HFF-Myc (cell line): ENCODE measurements at regions not wholly inside any gene's neighbourhood (a gene's known extent, or its start where the extent isn't known, plus 50 kb on each side); places are given as distances from the start of the nearest gene placed in this dataset.

Experiments used
- DNase-seq: peaks from one replicate; pipeline ENCODE4 v3.0.0-alpha.2; 2011; ENCODE audit warnings: low read depth; ENCODE audit errors: extremely low read depth
- H3K4me3 ChIP-seq: replicated peaks from 2 replicates; pipeline ENCODE4 v1.5.1; 2011; ENCODE audit warnings: low read depth, mild to moderate bottlenecking, control low read depth, low read length
- TF ChIP-seq, protein P1 (sequence below): IDR thresholded peaks from 2 replicates; pipeline ENCODE4 v1.5.1; 2012; ENCODE audit warnings: mild to moderate bottlenecking, low read depth, low read length, control low read depth; ENCODE audit errors: missing control alignments

DNA sequence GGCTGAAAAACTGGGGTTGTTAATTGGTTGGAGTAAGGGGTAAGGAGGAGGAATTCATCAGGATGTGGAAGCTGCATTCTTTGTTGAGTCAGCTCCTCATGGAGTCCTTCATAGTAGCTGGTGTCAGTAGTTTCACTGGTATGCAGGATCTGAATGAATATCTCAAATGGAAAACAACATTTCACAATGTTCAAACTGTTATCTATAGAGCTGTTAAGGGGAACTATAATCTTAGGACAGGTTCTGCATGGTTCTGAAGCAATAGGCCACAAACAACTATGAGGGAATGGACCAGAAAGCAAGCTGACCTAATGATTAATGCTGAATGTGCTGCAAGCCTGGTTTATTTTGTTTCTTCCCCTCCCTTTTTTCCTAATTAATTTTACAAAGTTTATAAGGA, 225.8 kb downstream of the IPMK start:
- no peak overlapping the region for H3K4me3 ChIP-seq
- TF ChIP-seq, protein P1, sequence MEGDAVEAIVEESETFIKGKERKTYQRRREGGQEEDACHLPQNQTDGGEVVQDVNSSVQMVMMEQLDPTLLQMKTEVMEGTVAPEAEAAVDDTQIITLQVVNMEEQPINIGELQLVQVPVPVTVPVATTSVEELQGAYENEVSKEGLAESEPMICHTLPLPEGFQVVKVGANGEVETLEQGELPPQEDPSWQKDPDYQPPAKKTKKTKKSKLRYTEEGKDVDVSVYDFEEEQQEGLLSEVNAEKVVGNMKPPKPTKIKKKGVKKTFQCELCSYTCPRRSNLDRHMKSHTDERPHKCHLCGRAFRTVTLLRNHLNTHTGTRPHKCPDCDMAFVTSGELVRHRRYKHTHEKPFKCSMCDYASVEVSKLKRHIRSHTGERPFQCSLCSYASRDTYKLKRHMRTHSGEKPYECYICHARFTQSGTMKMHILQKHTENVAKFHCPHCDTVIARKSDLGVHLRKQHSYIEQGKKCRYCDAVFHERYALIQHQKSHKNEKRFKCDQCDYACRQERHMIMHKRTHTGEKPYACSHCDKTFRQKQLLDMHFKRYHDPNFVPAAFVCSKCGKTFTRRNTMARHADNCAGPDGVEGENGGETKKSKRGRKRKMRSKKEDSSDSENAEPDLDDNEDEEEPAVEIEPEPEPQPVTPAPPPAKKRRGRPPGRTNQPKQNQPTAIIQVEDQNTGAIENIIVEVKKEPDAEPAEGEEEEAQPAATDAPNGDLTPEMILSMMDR = no peak
- no peak for DNase-seq

DNA sequence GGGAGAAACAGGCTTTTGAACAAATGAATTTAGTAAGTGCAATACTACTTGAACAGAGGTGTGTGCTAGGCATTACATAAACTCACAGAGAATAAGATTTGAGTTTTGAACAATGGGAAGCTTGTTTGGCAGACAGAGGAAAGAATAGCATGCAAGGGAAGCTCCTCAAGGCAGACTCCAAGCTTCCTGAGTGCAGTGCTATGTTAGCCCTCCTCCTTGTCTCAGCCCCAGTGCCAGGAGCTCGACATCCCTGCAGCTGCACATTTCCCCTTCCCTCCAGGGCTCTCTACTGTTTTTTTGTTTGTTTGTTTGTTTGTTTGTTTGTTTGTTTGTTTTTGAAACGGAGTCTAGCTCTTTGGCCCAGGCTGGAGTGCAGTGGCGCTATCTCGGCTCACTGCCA, 237.5 kb downstream of the IPMK start:
- DNase-seq = no peak
- H3K4me3 ChIP-seq = no peak overlapping the region
- TF ChIP-seq, protein P1 = no peak

DNA sequence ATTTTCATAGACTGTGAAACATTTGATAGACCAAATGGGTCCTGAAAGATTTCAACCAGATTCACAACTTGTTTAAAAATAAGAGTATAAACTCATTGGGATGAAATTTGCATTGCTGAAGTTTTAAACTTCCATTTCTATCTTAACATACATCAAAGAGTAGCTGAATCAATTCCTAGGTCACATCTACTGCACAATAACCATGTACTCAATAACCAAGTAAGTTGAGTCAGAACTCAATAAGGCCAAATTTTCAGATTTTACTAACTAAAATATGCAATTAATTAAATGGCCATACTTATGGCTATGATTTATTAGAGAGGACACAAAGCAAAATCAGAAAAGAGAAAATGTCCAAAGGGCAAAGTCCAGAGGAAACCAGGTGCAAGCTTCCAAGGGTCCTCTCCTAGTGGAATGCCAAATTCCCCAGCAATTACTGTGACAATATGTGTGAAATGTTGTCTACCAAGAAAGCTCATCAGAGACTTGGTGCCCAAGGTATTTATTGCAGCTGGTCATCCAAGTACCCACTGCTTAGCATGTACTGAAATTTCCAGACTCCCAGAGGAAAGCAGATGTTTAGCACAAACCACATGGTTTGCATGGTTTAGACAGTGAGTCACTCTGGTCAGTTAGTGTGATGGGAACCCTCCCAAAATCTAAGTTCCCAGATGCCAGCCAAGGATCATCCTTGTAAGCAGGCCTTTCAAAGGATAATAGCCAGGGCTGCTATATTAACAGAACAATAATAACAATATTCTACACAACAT, 238.9 kb downstream of the IPMK start:
- H3K4me3 ChIP-seq = no peak overlapping the region

DNA sequence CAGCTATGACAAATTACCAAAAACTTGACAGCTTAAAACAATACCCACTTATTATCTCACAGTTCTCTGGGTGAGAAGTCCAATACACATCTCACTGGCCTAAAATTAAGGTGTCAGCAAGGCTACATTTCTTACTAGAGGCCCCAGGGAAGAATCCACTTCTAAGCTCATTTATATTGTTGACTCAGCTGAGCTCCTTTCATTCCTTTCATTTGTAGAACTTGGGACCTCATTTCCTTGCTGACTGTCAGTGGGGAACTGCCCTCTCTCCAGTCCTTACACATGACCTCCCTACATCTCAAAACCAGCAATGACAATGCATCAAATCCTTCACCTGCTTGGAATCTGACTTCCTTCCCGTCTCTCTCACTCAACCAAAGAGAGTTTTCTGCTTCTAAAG, 240.3 kb downstream of the IPMK start:
- no peak for DNase-seq
- no peak overlapping the region for H3K4me3 ChIP-seq
- TF ChIP-seq, protein P1 = no peak

More for the DNA sequence above, 238.9 kb downstream of the IPMK start:
- TF ChIP-seq, protein P1 = no peak
- DNase-seq = peak; percentile 89

DNA sequence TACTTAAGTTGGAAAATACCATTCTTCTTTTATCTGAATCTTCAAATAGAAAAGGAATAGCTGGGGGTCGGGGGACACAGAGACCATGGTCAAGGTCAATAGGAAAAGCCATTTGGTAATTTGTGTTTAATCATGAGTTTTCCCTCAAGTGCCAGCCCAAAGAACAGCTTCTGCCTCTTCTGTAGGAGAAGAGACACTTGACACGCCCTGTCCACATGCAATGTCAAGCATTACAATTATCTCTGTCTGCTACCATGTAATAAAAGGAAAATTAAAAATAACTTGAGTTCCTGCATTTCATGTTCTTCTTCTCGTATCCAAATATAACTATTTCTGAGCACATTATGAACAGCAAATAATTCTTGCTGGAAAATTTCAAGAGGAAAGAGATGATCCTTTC, 241.7 kb downstream of the IPMK start:
- no peak overlapping the region for H3K4me3 ChIP-seq
- no peak for DNase-seq
- TF ChIP-seq, protein P1 = no peak

DNA sequence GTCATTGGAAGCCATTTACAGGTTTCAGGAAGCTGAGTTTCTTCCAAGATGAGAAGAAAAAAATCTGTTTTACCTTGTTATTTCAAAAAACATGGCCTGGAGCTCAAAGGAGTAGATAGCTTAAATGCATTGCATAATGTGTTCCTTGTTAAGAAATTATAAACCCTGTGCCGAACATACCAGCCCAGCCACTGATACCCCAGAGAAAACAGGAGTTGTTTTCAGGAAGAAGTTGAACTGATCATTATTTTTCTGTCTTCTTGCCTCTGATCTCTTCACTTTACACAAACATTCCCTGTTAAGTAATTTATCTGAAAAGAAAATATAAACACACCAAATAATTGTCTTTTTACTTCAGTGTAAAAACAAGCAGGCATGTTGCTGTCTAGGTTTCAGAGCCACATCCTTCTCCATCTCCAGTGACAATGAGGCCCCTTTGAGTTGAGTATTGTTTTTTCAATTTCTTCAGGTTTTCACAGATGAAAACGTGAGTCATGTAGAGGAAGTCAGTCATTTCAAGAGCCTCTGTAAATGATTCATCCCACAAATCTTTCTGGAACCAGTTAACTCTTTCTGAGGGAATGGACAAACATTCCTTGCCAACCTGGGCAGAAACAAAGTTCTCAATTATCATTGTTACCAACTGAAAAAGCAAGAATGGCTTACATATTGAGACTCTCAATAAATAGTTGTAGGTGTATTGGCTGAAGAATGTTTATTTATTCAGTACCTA, 244.2 kb downstream of the IPMK start:
- DNase-seq = peak; percentile 83
- TF ChIP-seq, protein P1 = no peak
- H3K4me3 ChIP-seq = no peak overlapping the region
